VCaP (cell line): ENCODE measurements at regions not wholly inside any gene's neighbourhood (a gene's known extent, or its start where the extent isn't known, plus 50 kb on each side); places are given as distances from the start of the nearest gene placed in this dataset.
A peak's percentile ranks its signal among the peaks of the same experiment; 100 is the strongest.

Experiments
- H3K27ac ChIP-seq: fragments of 450-650 bp; 2 replicates; pipeline ENCODE4 v1.5.1; 2017
- CTCF ChIP-seq: fragments of 450-650 bp; conservative IDR thresholded peaks from 2 replicates; pipeline ENCODE4 v1.5.1; 2017; ENCODE audit warnings: mild to moderate bottlenecking, moderate library complexity

GRCh38 chr18:34159691-34160185 lies 65.0 kb downstream of the NOL4 start:
- H3K27ac ChIP-seq: no peak overlapping the region
- no peak for TF ChIP-seq CTCF

DNA sequence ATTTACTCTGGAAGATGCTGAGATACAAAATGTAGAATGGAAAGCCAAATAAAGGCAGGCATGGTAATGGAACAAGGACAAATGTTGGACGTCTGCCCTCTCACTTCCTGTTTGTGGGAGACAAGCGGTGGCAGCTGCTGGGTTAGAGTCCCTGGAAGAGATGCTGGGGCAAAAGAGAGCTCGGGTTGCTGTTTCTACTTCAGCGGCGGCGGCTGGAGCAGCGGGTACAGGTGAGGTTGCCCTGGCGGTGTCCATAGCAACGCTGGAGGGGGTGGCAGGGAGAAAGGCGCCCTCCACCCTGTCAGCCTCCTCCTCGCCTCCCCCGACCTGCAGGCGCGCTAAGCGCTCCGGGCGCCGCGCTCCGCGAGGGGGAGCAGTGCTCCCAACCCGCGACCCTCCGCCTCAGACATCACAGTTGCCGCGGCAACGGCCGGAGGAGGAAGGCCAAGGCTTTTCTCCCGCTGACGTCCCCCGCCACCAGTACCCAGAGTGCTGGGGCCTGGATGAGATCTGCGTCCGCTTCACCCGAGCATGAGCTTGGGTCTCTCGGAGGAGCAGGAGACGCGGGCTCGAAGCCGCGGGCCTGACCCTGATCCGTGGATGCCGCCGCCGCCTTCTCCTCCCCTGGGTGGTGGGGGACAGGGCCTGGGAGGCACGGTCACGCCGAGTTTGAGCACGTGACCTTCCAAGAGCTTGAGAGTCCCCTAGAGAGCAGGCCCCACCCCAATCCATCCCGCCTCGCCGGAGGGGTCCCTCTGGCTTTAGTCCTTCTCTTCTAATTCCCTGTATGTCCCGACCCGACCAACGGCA lies 65.6 kb downstream of the NOL4 start:
- H3K27ac ChIP-seq: no peak overlapping the region
- no peak for TF ChIP-seq CTCF

- no peak for TF ChIP-seq CTCF
- H3K27ac ChIP-seq: no peak overlapping the region
These were observed 71.0 kb downstream of the NOL4 start for GRCh38 chr18:34153711-34154110.

- no peak for TF ChIP-seq CTCF
- no peak overlapping the region for H3K27ac ChIP-seq
These were observed 93.7 kb downstream of the NOL4 start for GRCh38 chr18:34131006-34131405.

- no peak for TF ChIP-seq CTCF
- no peak overlapping the region for H3K27ac ChIP-seq
These were observed 96.3 kb downstream of the NOL4 start for GRCh38 chr18:34128436-34128835.

DNA sequence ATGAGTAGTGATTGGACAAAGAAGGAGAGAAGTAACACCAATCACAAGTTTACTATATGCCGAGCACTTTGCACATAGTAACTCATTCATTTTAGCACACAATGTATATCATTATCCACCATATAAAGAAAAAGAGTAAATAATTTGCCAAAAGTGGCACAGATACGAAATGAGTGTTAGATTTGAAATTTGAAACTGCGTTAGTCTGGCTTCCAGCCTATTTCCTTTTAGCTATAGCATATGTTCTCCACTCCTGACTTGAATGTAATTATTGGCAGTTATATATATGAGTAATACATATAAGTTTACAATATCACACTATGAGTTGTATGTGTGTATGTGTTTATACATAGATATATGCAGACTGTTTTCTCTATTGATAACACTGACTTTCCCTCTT lies 98.6 kb downstream of the NOL4 start:
- no peak for TF ChIP-seq CTCF
- H3K27ac ChIP-seq: no peak overlapping the region

GRCh38 chr18:34122724-34123334 lies 101.9 kb downstream of the NOL4 start:
- TF ChIP-seq CTCF: peak; percentile 89
- no peak overlapping the region for H3K27ac ChIP-seq
